SH-SY5Y (cell line): ENCODE measurements at regions not wholly inside any gene's neighbourhood (a gene's known extent, or its start where the extent isn't known, plus 50 kb on each side); places are given as distances from the start of the nearest gene placed in this dataset.

Experiments used
- GATA2 ChIP-seq: IDR thresholded peaks from 2 replicates; pipeline ENCODE4 v1.6.1; 2011; ENCODE audit warnings: mild to moderate bottlenecking, low read depth, low read length
- GATA3 ChIP-seq: IDR thresholded peaks from 2 replicates; pipeline ENCODE4 v1.6.1; 2011; ENCODE audit warnings: low read depth, mild to moderate bottlenecking, low read length, moderate library complexity

DNA sequence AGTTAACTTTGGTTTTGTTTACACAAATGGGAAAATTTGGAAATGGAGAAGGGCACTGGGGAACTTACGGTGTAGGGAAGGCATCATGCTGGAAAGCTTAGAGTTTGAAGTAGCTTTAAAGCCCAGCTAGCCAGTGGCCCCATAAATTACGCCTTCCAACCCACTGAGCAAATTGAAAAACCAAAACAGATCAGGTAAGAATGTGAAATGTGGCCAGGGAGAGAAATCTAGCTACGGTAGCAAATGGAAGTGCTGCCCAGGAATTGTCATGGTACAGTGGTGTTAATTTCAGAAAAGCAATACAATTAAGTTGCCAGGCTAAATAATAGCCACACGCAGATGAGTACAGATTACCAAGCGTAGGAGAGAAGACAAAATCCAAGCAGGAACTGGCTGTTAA is 654.8 kb downstream of the PRELID2 start:
- TF ChIP-seq GATA3 (no peak), GATA2 (no peak)

DNA sequence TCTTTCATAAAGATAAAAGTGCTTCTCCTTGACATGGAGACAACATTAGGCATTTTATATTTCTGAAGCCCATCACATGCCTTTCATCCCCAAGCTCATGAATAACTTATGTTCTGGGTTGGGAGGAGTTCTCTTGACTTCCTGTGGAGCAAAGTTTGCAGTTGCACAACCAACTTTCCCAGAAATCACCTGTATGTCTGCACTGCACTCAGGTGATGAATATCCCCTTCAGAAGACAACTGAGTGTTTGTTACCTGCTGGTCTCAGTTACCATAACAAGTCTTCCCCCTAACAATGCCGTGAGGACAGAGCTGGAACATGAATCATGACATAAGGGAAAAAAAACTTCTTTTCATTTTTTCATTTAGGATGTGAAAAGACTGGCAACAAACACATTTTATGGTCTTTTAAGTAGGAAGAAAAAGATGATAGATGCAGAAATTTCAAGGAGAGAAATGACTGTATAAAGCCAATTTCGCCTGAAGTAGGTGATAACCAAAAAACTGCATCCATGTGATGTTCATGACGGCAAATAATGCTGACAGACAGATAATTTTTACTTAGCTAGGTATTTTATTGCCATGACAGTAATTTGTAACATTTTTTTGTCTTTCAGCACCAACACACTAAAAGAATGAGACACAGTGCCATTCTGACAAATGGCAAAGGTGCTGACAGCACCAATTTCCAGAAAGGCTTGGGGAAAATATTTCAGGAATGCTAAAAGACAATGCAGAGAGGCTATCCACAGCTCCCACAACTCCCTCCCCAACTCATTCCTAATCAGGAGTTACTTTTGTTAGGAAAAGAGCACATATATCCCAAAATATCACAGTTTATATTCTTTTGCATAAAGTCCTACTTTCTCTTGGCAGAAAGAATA is 656.3 kb downstream of the PRELID2 start:
- TF ChIP-seq GATA3 (no peak), GATA2 (no peak)

DNA sequence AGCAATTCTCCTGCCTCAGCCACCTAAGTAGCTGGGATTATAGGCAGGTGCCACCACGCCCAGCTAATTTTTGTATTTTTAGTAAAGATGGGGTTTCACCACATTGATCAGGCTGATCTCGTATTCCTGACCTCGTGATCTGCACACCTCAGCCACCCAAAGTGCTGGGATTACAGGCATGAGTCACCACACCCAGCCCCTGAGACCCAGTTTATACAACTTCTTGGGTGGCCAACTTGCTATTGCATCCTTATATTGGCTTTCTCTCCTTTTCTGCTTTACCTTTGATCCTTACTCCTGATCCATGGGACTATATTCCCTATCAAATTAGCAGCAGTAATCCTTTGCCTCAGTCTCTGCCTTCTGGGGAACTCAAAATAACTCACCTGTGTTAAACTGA is 659.1 kb downstream of the PRELID2 start:
- TF ChIP-seq GATA2 (no peak), GATA3 (no peak)

DNA sequence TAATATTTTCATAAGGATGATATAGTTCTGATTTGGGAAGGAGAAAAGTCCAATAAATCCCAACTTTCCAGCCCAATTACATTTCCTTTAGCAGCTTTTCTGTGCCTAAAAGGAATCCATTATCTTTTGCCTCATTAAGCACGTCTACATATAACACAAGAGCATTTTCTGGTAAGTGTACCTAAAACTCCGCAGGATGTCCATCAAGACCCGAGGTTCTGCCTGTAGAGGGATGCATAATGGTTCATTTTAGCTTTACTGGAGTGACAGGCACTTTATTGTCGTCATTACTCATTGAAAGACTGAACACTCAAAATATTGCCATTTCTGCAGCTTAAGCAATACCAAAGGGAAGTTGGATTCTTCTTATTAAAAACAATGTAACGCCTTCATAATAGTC is 669.0 kb downstream of the PRELID2 start:
- no peak for TF ChIP-seq GATA3
- TF ChIP-seq GATA2, result no peak

DNA sequence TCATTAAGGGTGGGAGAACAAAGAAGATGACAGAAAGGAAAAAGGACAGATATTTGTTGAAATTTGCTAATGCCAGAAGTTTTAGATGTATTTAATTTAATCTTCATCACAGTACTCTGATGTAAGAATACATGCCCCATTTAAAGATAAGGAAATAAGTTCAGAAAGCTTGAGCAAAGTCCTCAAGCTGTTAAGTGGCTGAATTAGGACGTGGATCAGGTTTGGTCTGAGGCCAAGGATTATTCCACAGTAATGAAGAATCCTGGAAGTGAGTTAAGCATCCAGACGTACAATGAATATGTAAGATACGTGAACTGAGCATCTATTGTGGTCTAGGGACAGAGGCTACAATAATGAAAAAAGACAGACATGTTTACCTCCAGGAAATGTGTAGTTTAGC is 671.3 kb downstream of the PRELID2 start:
- no peak for TF ChIP-seq GATA2
- TF ChIP-seq GATA3, result no peak

DNA sequence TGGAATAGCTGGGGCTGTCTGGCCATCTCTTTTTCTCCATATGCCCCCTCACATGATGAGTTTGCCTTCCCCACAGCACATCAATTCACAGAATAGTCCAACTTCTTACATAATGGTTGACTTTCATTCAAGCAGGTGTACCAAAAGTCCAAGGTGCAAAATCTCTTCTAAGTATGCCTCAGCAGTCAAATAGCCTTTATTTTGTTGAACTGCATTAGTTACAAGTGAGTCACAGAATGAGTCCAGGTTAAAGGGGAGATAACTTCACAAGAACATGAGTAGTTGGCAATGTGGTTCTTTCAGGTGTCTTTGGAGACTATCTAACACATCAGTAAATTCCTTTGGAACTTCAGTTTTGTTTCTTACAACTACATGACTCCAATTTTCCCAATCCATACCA is 672.5 kb downstream of the PRELID2 start:
- no peak for TF ChIP-seq GATA2
- TF ChIP-seq GATA3, result no peak

DNA sequence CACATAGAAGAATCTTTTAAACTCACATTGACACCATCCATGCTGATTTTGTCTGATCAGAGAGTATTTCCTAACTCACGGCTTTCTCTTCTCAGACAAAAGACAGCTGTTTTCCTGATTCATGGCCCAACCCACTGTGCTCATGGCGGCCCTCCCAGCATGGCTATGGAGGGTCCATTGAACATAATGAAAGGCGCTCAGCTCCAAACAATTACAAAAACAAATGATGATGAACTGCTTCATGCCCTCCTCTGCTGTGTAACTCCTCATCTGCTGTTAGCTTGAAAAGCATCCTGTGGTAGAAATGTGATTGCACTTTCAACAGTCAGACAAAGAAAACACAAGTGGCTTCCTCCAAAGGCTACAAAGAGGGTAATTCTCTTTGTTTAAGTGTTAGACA is 673.8 kb downstream of the PRELID2 start:
- TF ChIP-seq GATA2 (no peak), GATA3 (no peak)

DNA sequence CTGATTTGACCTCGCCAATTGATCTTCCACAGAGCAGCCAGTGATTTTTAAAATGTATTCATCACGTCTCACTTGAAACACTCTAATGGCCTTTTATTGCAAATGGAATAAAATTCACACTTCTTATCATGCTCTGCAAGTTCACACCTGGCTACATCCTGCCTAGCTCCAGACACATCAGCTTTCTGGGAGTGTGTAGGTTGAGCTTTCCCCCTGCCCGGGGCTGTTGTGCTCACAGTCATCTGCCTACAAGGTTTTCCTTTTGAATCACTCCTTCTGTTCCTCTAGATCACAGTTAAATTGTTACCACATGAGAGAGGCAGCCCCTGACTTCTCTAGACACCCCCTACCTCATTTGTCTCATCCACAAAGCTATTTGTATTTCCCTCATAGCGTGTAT is 674.5 kb downstream of the PRELID2 start:
- TF ChIP-seq GATA3, result no peak
- no peak for TF ChIP-seq GATA2

DNA sequence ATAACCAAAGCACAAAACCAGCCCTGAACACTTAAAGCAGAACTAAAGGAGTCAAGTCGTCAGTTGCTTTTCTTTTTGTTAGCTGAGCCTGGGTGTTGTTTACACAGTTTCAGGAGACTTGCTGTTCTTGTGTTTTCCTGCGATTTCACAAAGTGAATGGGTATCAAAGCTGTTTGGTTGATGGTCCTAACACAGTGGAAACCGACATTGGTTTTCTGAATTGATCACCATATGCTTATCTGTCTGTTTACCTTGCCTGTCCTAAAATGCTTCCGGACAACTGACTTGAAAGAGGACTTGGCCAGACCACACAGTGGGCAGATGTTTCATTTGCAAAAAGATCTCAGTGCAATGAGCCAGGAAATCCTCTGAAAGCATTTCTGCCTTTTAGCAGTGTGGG is 676.4 kb downstream of the PRELID2 start:
- no peak for TF ChIP-seq GATA2
- no peak for TF ChIP-seq GATA3

DNA sequence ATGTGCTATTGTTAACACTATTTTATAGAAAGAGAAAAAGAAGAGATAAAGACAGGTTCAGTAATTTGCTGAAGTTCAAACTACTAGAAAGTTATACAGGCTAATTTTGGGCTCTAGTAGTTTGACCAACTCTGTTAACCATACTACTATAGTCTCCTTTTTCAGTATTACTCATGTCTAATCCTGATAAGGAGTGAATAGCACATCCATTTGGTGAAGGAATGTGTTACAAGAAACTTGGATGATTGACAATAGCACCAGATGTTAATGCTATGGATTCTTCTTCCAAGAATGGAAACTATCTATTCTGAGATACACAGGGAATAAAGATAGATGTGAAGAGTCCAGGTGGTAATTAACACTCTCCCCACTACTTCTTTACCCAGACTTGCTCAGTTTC is 677.3 kb downstream of the PRELID2 start:
- TF ChIP-seq GATA2, result no peak
- no peak for TF ChIP-seq GATA3

DNA sequence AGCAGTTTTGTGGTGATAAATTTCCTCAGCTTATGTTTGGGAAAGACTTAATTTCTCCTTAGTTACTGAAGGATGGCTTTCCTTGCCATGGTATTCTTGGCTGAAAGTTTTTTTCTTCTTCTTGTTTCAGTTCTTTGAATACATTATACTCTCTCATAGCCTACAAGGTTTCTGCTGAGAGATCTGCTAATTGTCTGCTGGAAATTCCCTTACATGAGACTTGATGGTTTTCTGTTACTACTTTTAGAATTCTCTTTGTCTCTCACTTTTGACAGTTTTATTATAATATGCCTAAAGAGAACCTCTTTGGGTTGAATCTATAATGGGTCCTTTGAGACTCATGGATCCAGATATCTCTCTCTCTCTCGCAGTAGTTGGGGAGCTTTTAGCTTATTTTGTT is 693.6 kb downstream of the PRELID2 start:
- TF ChIP-seq GATA2 (no peak), GATA3 (no peak)

DNA sequence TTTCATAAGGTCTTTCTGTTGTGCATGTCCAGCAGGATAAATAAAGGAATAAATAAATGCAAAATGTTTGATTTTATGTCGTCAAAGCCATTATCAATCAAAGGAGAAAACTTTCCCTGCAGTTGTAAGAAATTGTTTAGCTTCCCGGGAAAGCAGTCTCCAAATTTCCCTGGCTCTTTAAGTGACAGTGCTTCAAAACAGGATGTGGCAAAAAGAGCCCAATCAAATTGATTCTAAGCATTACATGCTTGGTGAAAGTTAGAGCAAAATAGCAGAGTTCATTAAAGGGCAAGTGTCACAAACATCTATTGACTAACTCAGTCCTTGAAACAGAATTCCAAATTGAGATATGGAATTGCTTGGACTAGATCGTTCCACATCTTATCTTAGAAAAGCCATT is 704.1 kb downstream of the PRELID2 start:
- TF ChIP-seq GATA2, result no peak
- no peak for TF ChIP-seq GATA3

DNA sequence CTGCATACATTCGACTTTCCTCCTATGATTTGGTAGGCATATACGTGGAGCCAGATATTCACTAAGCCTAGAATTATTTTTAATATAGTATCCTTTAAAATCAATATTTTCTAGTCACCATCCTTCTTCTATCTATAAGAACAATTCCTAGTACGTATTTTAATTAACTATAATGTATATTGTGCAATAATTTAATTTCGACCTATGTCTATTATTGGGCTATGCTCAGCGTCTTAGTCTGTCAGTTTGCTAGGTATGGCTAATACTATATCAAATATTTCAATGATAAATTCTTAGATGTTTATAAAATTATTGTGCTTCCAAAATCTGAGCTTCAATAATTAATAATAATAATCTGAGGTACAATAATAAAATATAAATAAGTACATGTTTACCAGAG is 705.3 kb downstream of the PRELID2 start:
- TF ChIP-seq GATA3 (no peak), GATA2 (no peak)

DNA sequence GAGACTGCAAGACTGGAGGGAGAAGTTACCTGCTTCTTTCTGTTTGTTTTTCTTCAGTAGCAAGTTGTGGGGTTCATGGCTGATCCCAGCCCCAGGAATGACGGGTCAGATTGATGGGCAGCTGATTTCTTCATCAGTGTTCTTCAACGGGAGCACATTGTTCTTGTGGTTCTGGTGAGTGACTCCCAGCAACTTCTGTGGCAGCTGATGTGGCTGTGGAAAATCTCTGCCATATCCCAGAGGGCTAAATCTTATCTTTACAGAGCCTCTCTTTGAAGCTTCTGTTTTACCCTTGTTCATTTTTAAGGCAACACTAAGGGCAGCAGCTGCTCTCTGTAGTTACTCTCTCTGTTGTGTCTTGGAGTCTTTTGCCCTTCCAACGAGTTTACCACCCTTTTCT is 710.3 kb downstream of the PRELID2 start:
- TF ChIP-seq GATA2 (no peak), GATA3 (no peak)

DNA sequence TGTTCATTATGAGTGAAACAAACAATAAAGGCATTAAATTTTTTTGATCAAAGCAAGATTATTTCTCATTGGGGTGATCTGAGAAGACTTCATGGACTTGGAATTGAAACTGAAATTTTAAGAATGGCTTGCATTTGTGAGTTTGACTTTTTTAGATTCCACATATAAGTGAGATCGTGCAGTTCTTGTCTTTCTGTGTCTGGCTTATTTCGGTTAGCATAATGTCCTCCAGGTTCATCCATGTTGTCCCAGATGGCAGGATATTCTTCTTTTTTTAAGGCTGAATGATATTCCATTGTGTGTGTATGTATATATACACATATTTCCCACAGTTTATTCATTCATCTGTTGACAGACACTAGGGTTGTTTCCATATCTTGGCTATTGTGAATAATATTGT is 716.5 kb downstream of the PRELID2 start:
- TF ChIP-seq GATA3 (no peak), GATA2 (no peak)

DNA sequence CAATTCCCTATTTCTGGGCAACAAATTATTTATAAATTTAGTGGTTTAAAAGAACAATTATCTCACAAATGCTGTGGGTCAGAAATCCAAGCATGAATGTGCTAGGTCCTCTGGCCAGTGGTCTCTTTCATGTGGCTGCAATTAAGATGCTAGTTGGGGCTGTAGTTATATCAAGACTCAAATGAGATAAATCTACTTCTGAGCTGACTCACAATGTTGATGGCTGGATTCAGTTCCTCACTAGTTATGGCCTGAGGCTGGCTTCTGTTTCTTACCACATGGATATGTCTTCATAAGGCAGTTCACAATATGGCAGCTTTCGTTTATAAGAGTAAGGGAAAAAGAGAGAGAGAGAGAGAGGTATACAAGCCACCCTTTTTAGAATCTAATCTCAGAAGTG is 717.0 kb downstream of the PRELID2 start:
- no peak for TF ChIP-seq GATA3
- TF ChIP-seq GATA2, result no peak

DNA sequence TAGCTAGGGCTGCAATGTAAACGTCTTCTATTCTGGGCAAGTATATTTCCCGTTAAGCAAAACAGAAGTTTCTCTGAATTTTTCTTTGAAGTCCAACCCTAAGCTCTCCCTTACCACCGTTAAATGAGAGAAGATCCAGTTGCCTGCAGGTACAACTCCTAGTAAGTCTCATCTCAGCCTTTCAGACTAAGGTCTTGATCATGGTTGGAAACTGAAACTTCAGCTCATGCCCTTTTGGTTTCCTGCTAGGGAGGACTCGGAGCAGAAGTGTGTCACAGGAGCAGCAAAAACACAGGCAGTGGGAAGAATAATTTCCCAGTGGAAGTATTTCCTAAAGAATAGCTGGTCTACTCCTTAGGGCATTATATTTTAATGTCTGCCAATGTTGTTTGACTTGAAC is 717.9 kb downstream of the PRELID2 start:
- TF ChIP-seq GATA2 (no peak), GATA3 (no peak)
